Kidney (tissue), 13 donors: ENCODE measurements at regions not wholly inside any gene's neighbourhood (a gene's known extent, or its start where the extent isn't known, plus 50 kb on each side); places are given as distances from the start of the nearest gene placed in this dataset.
A peak's percentile ranks its signal among the peaks of the same experiment; 100 is the strongest.

Experiments used
- DNase-seq, 5 donors: peaks; one replicate each; pipeline ENCODE4 v3.0.0-alpha.2; 2013 to 2020
- FAIRE-seq: peaks from 2 replicates; lab custom pipeline; 2012; peaks lifted over from hg19 to GRCh38; lab: Jason Lieb, UNC
- H3K27ac ChIP-seq, 2 donors: one replicate each; pipeline ENCODE4 v1.7.0; 2013; ENCODE audit warnings: low read depth in 2 of 2, low read length in 2 of 2, inconsistent platforms in 1 of 2
- H3K27me3 ChIP-seq: one replicate; pipeline ENCODE4 v1.7.1; 2013; ENCODE audit warnings: low read length, inconsistent platforms; ENCODE audit not compliant: control insufficient read depth, insufficient read depth
- H3K36me3 ChIP-seq, 3 donors: one replicate each; pipeline versions ENCODE4 v1.7.0 to v1.7.1; 2013; ENCODE audit warnings: low read length in 3 of 3, control low read depth in 1 of 3, inconsistent platforms in 1 of 3; ENCODE audit not compliant: insufficient read depth in 3 of 3, control insufficient read depth in 2 of 3
- H3K4me1 ChIP-seq, 3 donors: one replicate each; pipeline versions ENCODE4 v1.7.0 to v1.7.1; 2013; ENCODE audit warnings: low read length in 3 of 3, inconsistent platforms in 1 of 3, low read depth in 1 of 3; ENCODE audit not compliant: control insufficient read depth in 2 of 3, insufficient read depth in 2 of 3
- H3K4me3 ChIP-seq, 3 donors: one replicate each; pipeline versions ENCODE4 v1.7.0 to v1.8.1; 2013; ENCODE audit warnings: low read length in 3 of 3, control low read depth in 1 of 3, inconsistent platforms in 1 of 3
- H3K9ac ChIP-seq, 3 donors: one replicate each; pipeline versions ENCODE4 v1.7.0 to v1.7.1; 2013; ENCODE audit warnings: low read length in 3 of 3, control low read depth in 1 of 3, inconsistent platforms in 1 of 3
- H3K9me3 ChIP-seq, 3 donors: one replicate each; pipeline versions ENCODE4 v1.7.0 to v1.7.1; 2013; ENCODE audit warnings: low read length in 3 of 3, control low read depth in 1 of 3, inconsistent platforms in 1 of 3; ENCODE audit not compliant: control insufficient read depth in 2 of 3, insufficient read depth in 1 of 3
- intact Hi-C: fragments of 100-400 bp; cut with DNase I; formaldehyde crosslinking; loops from one replicate; pipeline ENCODE4 v1.11.1; 2022
- TF ChIP-seq, protein P1 (sequence below): IDR thresholded peaks from 3 replicates; pipeline ENCODE4 v1.5.1; 2012; ENCODE audit warnings: mild to moderate bottlenecking, moderate library complexity, borderline replicate concordance; ENCODE audit not compliant: insufficient read depth; ENCODE audit errors: extremely low read depth
- donor health status: control.
- donor health status: control.
- donor health status: control.
- donor health status: control.
- donor health status: control.
- donor health status: DM: yes; HTN: yes; CAD: no.
- donor health status: Normal renal cell carcinoma (clear cell type).

DNA sequence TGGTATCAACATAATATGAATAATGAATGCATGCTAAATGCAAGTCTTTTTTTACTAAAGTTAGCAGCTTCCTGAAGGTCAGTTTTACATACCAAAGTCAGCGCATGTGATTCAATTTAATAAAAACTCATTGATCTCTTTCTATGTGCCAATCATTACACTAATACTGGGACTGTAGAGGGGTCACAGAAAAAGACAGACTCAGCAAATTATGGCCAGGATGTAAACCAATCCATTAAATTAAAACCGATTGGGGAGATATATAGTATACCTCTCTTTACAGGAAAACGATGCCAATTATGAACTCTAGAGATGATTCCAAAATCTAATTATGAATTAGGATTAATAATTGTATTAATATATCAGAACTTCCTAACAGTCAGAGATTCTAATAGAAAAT lies 624.4 kb upstream of the PCDH20 start:
- Histone ChIP-seq H3K36me3 (no peaks in the 10 kb centered on the region), H3K4me1 (no peaks in the 10 kb centered on the region), H3K27me3 (no peaks in the 10 kb centered on the region), H3K9ac (no peak overlapping the region), H3K27ac (no peak overlapping the region), H3K4me3 (no peak overlapping the region), H3K9me3 (no peaks in the 10 kb centered on the region)
- DNase-seq (no peak), FAIRE-seq (no peak)
- TF ChIP-seq, protein P1, sequence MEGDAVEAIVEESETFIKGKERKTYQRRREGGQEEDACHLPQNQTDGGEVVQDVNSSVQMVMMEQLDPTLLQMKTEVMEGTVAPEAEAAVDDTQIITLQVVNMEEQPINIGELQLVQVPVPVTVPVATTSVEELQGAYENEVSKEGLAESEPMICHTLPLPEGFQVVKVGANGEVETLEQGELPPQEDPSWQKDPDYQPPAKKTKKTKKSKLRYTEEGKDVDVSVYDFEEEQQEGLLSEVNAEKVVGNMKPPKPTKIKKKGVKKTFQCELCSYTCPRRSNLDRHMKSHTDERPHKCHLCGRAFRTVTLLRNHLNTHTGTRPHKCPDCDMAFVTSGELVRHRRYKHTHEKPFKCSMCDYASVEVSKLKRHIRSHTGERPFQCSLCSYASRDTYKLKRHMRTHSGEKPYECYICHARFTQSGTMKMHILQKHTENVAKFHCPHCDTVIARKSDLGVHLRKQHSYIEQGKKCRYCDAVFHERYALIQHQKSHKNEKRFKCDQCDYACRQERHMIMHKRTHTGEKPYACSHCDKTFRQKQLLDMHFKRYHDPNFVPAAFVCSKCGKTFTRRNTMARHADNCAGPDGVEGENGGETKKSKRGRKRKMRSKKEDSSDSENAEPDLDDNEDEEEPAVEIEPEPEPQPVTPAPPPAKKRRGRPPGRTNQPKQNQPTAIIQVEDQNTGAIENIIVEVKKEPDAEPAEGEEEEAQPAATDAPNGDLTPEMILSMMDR, result no peak
- intact Hi-C loops, result no loop called here

DNA sequence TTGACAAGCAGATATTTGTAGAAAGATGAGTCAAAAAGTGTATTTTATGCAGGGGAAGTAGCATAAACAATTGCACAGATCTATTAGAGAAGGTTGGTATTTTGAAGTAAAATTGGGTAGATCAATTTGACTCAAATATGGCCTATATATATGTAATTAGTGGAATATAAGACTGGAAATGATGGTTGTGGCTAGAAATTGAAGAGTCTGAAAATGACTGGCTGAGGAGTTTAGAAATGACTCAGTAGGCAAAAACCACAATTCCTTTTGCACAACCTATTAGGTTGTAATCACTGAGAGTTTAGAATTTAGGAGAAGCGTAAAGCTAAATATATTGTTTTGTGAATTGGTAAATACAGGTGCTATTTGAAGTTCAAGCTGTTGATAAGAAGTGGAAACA lies 622.6 kb upstream of the PCDH20 start:
- intact Hi-C loops, result no loop called here
- TF ChIP-seq, protein P1, result no peak
- FAIRE-seq, result no peak
- no peaks in the 10 kb centered on the region for H3K27me3 ChIP-seq
- no peak overlapping the region for H3K9ac ChIP-seq
- no peaks in the 10 kb centered on the region for H3K4me1 ChIP-seq
- no peak for DNase-seq
- no peaks in the 10 kb centered on the region for H3K36me3 ChIP-seq
- H3K27ac ChIP-seq, result no peak overlapping the region
- H3K4me3 ChIP-seq, result no peak overlapping the region
- no peaks in the 10 kb centered on the region for H3K9me3 ChIP-seq

DNA sequence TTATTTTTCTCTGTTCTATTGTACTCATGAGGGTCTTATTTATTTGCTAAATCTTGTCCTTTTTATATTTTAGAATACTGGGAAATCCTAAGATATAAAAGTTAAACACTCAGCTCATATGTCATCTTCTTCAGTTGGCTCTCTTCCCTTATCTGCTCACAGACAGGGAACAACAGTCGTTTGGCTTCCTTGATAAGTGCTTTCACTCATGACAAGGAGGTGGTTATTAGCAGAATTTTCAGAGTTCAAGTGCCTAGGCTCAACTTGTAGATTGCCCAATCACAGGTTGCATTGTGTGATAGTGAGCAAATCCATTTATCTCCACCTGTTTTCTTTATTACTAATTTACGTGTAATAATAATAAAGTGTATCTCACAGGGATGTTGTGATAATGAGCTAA lies 620.3 kb upstream of the PCDH20 start:
- no peak for FAIRE-seq
- Histone ChIP-seq H3K27ac (no peak overlapping the region), H3K9me3 (no peaks in the 10 kb centered on the region), H3K4me3 (no peak overlapping the region), H3K27me3 (no peaks in the 10 kb centered on the region), H3K9ac (no peak overlapping the region), H3K36me3 (no peaks in the 10 kb centered on the region), H3K4me1 (no peaks in the 10 kb centered on the region)
- no peak for DNase-seq
- TF ChIP-seq, protein P1, result no peak
- intact Hi-C loops, result no loop called here

DNA sequence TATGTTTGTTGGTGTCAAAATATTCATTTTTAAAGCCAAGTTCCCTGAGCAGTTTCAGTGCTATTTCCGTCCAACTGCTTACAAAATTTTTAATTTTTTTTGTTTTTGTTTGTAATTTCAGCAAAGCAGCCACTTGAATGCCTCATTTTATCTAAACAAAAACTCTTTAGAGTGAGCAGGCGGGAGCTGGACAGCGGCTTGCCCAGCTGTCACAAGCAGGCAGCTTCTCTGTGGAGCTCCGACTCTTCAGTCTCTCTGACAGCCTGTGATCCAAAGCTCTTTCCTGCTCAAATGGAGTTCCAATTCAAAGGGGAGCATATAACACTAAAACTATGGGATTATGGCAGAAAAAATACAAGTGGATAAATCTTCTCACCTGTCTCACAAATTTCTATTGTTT lies 618.3 kb upstream of the PCDH20 start:
- intact Hi-C loops, result no loop called here
- DNase-seq, result peak in 1 of 5 donors; percentile 6
- no peak overlapping the region for H3K9ac ChIP-seq

More for the DNA sequence above, 618.3 kb upstream of the PCDH20 start:
- H3K9me3 ChIP-seq, result no peaks in the 10 kb centered on the region
- H3K36me3 ChIP-seq, result no peaks in the 10 kb centered on the region
- TF ChIP-seq, protein P1, result no peak
- no peaks in the 10 kb centered on the region for H3K27me3 ChIP-seq
- FAIRE-seq, result no peak
- H3K4me3 ChIP-seq, result no peak overlapping the region
- H3K4me1 ChIP-seq, result no peaks in the 10 kb centered on the region
- H3K27ac ChIP-seq, result no peak overlapping the region
